SU-DHL-6 (cell line): ENCODE measurements at regions not wholly inside any gene's neighbourhood (a gene's known extent, or its start where the extent isn't known, plus 50 kb on each side); places are given as distances from the start of the nearest gene placed in this dataset.
"Not testable (repeated sequence)": the region's sequence is repeated elsewhere in the genome, so short reads cannot be mapped to it uniquely, and the experiment has no call there.

Experiments
- EZH2phosphoT487 ChIP-seq: fragments of 200-600 bp; sonication (generic), shearing (Covaris generic); conservative IDR thresholded peaks from 2 replicates; pipeline ENCODE4 v1.6.1; 2018; ENCODE audit warnings: mild to moderate bottlenecking, antibody characterized with exemption, low read length, moderate library complexity, mixed read lengths
- TF ChIP-seq, protein P1 (sequence below): fragments of 200-600 bp; sonication (generic); IDR thresholded peaks from one replicate; pipeline ENCODE4 v1.5.1; 2017; ENCODE audit warnings: antibody characterized with exemption, mild to moderate bottlenecking, low read length, moderate library complexity; ENCODE audit not compliant: insufficient read depth, poor library complexity, severe bottlenecking

GRCh38 chr7:6958371-6958770 is 132.3 kb upstream of the CCZ1B start:
- TF ChIP-seq, protein P1, sequence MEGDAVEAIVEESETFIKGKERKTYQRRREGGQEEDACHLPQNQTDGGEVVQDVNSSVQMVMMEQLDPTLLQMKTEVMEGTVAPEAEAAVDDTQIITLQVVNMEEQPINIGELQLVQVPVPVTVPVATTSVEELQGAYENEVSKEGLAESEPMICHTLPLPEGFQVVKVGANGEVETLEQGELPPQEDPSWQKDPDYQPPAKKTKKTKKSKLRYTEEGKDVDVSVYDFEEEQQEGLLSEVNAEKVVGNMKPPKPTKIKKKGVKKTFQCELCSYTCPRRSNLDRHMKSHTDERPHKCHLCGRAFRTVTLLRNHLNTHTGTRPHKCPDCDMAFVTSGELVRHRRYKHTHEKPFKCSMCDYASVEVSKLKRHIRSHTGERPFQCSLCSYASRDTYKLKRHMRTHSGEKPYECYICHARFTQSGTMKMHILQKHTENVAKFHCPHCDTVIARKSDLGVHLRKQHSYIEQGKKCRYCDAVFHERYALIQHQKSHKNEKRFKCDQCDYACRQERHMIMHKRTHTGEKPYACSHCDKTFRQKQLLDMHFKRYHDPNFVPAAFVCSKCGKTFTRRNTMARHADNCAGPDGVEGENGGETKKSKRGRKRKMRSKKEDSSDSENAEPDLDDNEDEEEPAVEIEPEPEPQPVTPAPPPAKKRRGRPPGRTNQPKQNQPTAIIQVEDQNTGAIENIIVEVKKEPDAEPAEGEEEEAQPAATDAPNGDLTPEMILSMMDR, result not testable (repeated sequence)
- TF ChIP-seq EZH2phosphoT487, result not testable (repeated sequence)
